Astrocyte of the spinal cord (primary cell): ENCODE measurements at regions not wholly inside any gene's neighbourhood (a gene's known extent, or its start where the extent isn't known, plus 50 kb on each side); places are given as distances from the start of the nearest gene placed in this dataset.

Experiments
- DNase-seq: peaks from one replicate; pipeline ENCODE4 v3.0.0; 2011; ENCODE audit warnings: low read depth, low spot score
- H3K4me3 ChIP-seq: 2 replicates; pipeline ENCODE4 v1.5.1; 2011; ENCODE audit warnings: low read depth, mild to moderate bottlenecking, low read length, moderate library complexity
- CTCF ChIP-seq: IDR thresholded peaks from 2 replicates; pipeline ENCODE4 v1.5.1; 2012; ENCODE audit warnings: low read depth, mild to moderate bottlenecking, low read length, inconsistent platforms
- in situ Hi-C: cut with HindIII; loops from 2 replicates; pipeline ENCODE4 v1.10.0; 2017; ENCODE audit warnings: low sequenced_read_pairs

- DNase-seq: no peak
- H3K4me3 ChIP-seq: no peak overlapping the region
- in situ Hi-C loops: no loop called here
- no peak for TF ChIP-seq CTCF
Observed at GRCh38 chr9:99506747-99507348, 284.8 kb downstream of the SEC61B start.

DNA sequence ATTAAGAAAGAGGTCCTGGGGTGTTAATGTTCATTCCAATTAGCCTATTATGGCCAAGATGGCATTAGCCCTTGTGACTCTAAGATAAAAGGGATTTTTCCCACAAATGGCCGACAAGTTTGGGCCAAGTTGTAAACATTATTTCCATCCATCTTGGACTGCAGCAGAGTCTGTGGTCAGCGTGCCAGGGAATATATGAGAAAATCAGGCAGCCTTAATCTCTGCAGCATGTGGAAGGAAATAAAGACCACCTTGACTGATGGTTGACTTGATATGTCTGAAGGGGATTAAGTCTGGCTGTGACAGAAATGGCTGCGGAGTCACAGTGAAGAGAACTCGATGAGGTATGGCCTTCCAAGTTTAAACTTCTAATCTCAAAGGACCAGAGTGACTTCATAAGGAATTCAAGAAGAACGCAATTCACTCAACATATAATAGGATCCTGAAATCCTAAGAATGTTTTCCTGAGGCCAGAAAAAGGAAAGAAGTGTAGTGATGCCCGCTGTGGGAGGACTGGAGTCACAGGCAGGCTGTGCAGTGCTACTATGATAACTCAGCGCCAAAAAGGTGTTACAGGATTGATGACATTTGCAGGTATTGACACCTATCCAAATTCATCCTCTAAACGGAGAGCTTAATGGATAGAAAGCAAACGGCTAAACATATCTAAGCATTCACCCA lies 287.1 kb downstream of the SEC61B start:
- no peak for DNase-seq
- TF ChIP-seq CTCF: no peak
- in situ Hi-C loops: no loop called here
- H3K4me3 ChIP-seq: no peak overlapping the region

GRCh38 chr9:99509900-99510535 lies 287.9 kb downstream of the SEC61B start:
- H3K4me3 ChIP-seq: no peak overlapping the region
- no peak for TF ChIP-seq CTCF
- no peak for DNase-seq
- in situ Hi-C loops: no loop called here

- in situ Hi-C loops: no loop called here
- TF ChIP-seq CTCF: no peak
- H3K4me3 ChIP-seq: no peak overlapping the region
- DNase-seq: no peak
Observed at GRCh38 chr9:99511723-99512122, 289.6 kb downstream of the SEC61B start.

GRCh38 chr9:99513441-99514112 lies 291.5 kb downstream of the SEC61B start:
- H3K4me3 ChIP-seq: no peak overlapping the region
- TF ChIP-seq CTCF: no peak
- no peak for DNase-seq
- in situ Hi-C loops: no loop called here

GRCh38 chr9:99515093-99515492 lies 293.0 kb downstream of the SEC61B start:
- TF ChIP-seq CTCF: no peak
- in situ Hi-C loops: no loop called here
- no peak for DNase-seq

More at GRCh38 chr9:99515093-99515492, 293.0 kb downstream of the SEC61B start:
- H3K4me3 ChIP-seq: no peak overlapping the region
